ENCODE measurements at regions not wholly inside any gene's neighbourhood (a gene's known extent, or its start where the extent isn't known, plus 50 kb on each side); places are given as distances from the start of the nearest gene placed in this dataset.

GRCh38 chr20:12557224-12557623 lies 451.5 kb upstream of the SPTLC3 start:
- Histone ChIP-seq H3K36me3 (replicated peaks) (no peaks in the 10 kb centered on the region), H3K4me3 (ENCODE audit: low read depth, low read length) (no peak overlapping the region), H3K27ac (no peak overlapping the region), H3K27me3 (replicated peaks) (no peaks in the 10 kb centered on the region)
- no peak for TF ChIP-seq CTCF (IDR thresholded peaks at IDR 0.05; ENCODE audit: low read depth, low read length, missing control alignments)
- in situ Hi-C loops (cut with HindIII; ENCODE audit: low pct_ligation_motif_present, low sequenced_read_pairs): no loop called here
- DNase-seq: no peak

- no peak for TF ChIP-seq CTCF (IDR thresholded peaks at IDR 0.05; ENCODE audit: low read depth, low read length, missing control alignments)
- no peak overlapping the region for H3K27ac ChIP-seq
- no peak for DNase-seq
- in situ Hi-C loops (cut with HindIII; ENCODE audit: low pct_ligation_motif_present, low sequenced_read_pairs): no loop called here
- H3K36me3 ChIP-seq (replicated peaks): no peaks in the 10 kb centered on the region
- H3K27me3 ChIP-seq (replicated peaks): no peaks in the 10 kb centered on the region
- H3K4me3 ChIP-seq (ENCODE audit: low read depth, low read length): no peak overlapping the region
These were observed 443.8 kb upstream of the SPTLC3 start for GRCh38 chr20:12564979-12565378.

GRCh38 chr20:12566596-12566995 lies 442.2 kb upstream of the SPTLC3 start:
- no peak for DNase-seq
- no peak for TF ChIP-seq CTCF (IDR thresholded peaks at IDR 0.05; ENCODE audit: low read depth, low read length, missing control alignments)
- in situ Hi-C loops (cut with HindIII; ENCODE audit: low pct_ligation_motif_present, low sequenced_read_pairs): no loop called here
- H3K4me3 ChIP-seq (ENCODE audit: low read depth, low read length): no peak overlapping the region
- H3K36me3 ChIP-seq (replicated peaks): no peaks in the 10 kb centered on the region
- H3K27ac ChIP-seq: no peak overlapping the region
- no peaks in the 10 kb centered on the region for H3K27me3 ChIP-seq (replicated peaks)

GRCh38 chr20:12570371-12570770 lies 438.4 kb upstream of the SPTLC3 start:
- H3K27me3 ChIP-seq (replicated peaks): no peaks in the 10 kb centered on the region
- in situ Hi-C loops (cut with HindIII; ENCODE audit: low pct_ligation_motif_present, low sequenced_read_pairs): no loop called here
- H3K36me3 ChIP-seq (replicated peaks): no peaks in the 10 kb centered on the region
- peak; percentile 10 for DNase-seq
- no peak overlapping the region for H3K4me3 ChIP-seq (ENCODE audit: low read depth, low read length)
- TF ChIP-seq CTCF (IDR thresholded peaks at IDR 0.05; ENCODE audit: low read depth, low read length, missing control alignments): peak; percentile 21
- H3K27ac ChIP-seq: no peak overlapping the region

- TF ChIP-seq CTCF (IDR thresholded peaks at IDR 0.05; ENCODE audit: low read depth, low read length, missing control alignments): no peak
- no peak for DNase-seq
- in situ Hi-C loops (cut with HindIII; ENCODE audit: low pct_ligation_motif_present, low sequenced_read_pairs): no loop called here
- Histone ChIP-seq H3K36me3 (replicated peaks) (no peaks in the 10 kb centered on the region), H3K27me3 (replicated peaks) (no peaks in the 10 kb centered on the region), H3K27ac (no peak overlapping the region), H3K4me3 (ENCODE audit: low read depth, low read length) (no peak overlapping the region)
These were observed 435.3 kb upstream of the SPTLC3 start for GRCh38 chr20:12573442-12573841.

- no peaks in the 10 kb centered on the region for H3K36me3 ChIP-seq (replicated peaks)
- H3K27me3 ChIP-seq (replicated peaks): no peaks in the 10 kb centered on the region
- no peak overlapping the region for H3K4me3 ChIP-seq (ENCODE audit: low read depth, low read length)
- in situ Hi-C loops (cut with HindIII; ENCODE audit: low pct_ligation_motif_present, low sequenced_read_pairs): no loop called here
- TF ChIP-seq CTCF (IDR thresholded peaks at IDR 0.05; ENCODE audit: low read depth, low read length, missing control alignments): no peak
- no peak for DNase-seq
- no peak overlapping the region for H3K27ac ChIP-seq
These were observed 433.2 kb upstream of the SPTLC3 start for GRCh38 chr20:12575352-12576095.

All from brain microvascular endothelial cell (primary cell).